Duodenal mucosa (tissue), 2 donors: ENCODE measurements at regions not wholly inside any gene's neighbourhood (a gene's known extent, or its start where the extent isn't known, plus 50 kb on each side); places are given as distances from the start of the nearest gene placed in this dataset.

Source experiments
- H3K27ac ChIP-seq: one replicate; pipeline ENCODE4 v1.7.0; 2013; ENCODE audit warnings: low read depth, low read length
- H3K27me3 ChIP-seq, 2 donors: one replicate each; pipeline ENCODE4 v1.7.0; 2013; ENCODE audit warnings: low read length in 2 of 2, control low read depth in 1 of 2; ENCODE audit not compliant: insufficient read depth in 2 of 2, control insufficient read depth in 1 of 2
- H3K36me3 ChIP-seq, 2 donors: one replicate each; pipeline ENCODE4 v1.7.0; 2013; ENCODE audit warnings: low read length in 2 of 2, control low read depth in 1 of 2; ENCODE audit not compliant: insufficient read depth in 2 of 2, control insufficient read depth in 1 of 2
- H3K4me1 ChIP-seq, 2 donors: one replicate each; pipeline ENCODE4 v1.7.0; 2013; ENCODE audit warnings: low read length in 2 of 2, control low read depth in 1 of 2; ENCODE audit not compliant: insufficient read depth in 2 of 2, control insufficient read depth in 1 of 2
- H3K4me3 ChIP-seq, 2 donors: one replicate each; pipeline ENCODE4 v1.7.0; 2013; ENCODE audit warnings: low read length in 2 of 2, low read depth in 1 of 2
- H3K9ac ChIP-seq, 2 donors: one replicate each; pipeline ENCODE4 v1.7.0; 2013; ENCODE audit warnings: low read length in 2 of 2, low read depth in 1 of 2
- H3K9me3 ChIP-seq, 2 donors: one replicate each; pipeline ENCODE4 v1.7.0; 2013; ENCODE audit warnings: low read length in 2 of 2, control low read depth in 1 of 2; ENCODE audit not compliant: control insufficient read depth in 1 of 2

DNA sequence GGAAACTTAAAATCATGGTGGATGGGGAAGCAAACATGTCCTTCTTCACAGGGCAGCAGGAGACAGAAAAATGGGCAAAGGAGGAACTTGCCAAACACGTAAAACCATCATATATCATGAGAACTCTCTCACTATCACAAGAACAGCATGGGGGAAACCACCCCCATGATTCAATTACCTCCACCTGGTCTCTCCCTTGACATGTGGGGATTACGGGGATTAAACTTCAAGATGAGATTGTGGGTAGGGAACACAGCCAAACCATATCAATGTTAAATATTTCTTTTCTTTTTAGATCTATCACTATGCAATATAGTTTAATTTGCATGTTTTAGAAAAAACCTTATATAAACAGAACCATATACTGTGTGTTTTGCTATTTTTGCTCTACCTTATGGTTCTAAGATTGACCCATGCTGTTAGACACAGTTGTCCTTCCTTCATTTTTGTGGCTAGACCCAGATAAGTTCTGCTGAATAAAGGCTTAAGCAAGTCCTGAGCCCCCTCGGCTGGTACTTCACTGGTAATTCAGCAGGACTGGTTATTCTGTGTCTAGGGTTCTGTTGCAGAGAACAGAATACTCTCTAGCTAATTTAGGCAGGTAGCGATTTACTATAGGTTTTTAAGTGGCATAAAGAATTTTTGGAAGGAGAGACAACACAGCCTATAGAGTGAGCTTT is 253.7 kb upstream of the HMGA2 start:
- Histone ChIP-seq H3K27ac (no peak overlapping the region), H3K9me3 (no peaks in the 10 kb centered on the region), H3K36me3 (no peaks in the 10 kb centered on the region), H3K4me3 (no peak overlapping the region), H3K4me1 (no peaks in the 10 kb centered on the region), H3K9ac (no peak overlapping the region), H3K27me3 (peaks cover 0 to 5% of the 10 kb centered on the region in 2 donors)

DNA sequence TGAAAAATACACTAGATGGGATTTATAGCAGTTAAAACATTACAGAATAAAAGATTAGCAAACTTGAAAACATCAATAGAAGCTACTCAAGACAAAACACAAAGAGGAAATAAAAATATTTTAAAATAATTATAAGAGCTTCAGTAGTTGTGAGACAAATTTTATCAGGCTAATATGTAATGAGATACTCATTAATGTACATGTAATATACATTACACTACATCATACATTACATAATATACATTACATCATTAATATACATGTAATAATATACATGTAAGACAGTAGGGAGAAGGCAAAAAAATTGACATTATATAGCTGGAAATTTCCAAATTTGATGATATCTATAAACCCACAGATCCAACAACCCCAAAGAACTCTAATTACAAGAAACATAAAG is 249.4 kb upstream of the HMGA2 start:
- Histone ChIP-seq H3K4me3 (no peak overlapping the region), H3K27me3 (no peaks in the 10 kb centered on the region), H3K27ac (no peak overlapping the region), H3K9me3 (no peaks in the 10 kb centered on the region), H3K4me1 (no peaks in the 10 kb centered on the region), H3K9ac (no peak overlapping the region), H3K36me3 (no peaks in the 10 kb centered on the region)

DNA sequence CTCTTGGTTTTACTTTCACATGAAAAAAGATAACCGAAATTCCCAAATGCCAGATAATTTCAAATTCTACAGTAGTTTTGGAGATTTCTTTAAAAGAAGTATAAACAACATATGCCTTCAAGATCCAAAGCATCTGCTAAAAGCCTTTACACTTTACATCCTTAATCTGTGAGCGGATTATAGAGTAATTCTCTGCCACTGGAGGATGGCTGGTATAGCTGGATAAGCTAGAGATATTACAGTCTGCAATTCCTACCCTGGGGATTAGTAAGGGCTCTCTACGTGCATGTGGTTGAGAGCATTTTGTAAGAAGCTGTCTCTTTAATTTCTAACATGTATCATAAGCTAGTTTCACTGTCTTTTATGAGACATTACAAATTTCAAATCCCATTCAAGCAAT is 240.3 kb upstream of the HMGA2 start:
- Histone ChIP-seq H3K9ac (no peak overlapping the region), H3K4me1 (no peaks in the 10 kb centered on the region), H3K4me3 (no peak overlapping the region), H3K9me3 (no peaks in the 10 kb centered on the region), H3K36me3 (no peaks in the 10 kb centered on the region), H3K27ac (no peak overlapping the region), H3K27me3 (no peaks in the 10 kb centered on the region)

DNA sequence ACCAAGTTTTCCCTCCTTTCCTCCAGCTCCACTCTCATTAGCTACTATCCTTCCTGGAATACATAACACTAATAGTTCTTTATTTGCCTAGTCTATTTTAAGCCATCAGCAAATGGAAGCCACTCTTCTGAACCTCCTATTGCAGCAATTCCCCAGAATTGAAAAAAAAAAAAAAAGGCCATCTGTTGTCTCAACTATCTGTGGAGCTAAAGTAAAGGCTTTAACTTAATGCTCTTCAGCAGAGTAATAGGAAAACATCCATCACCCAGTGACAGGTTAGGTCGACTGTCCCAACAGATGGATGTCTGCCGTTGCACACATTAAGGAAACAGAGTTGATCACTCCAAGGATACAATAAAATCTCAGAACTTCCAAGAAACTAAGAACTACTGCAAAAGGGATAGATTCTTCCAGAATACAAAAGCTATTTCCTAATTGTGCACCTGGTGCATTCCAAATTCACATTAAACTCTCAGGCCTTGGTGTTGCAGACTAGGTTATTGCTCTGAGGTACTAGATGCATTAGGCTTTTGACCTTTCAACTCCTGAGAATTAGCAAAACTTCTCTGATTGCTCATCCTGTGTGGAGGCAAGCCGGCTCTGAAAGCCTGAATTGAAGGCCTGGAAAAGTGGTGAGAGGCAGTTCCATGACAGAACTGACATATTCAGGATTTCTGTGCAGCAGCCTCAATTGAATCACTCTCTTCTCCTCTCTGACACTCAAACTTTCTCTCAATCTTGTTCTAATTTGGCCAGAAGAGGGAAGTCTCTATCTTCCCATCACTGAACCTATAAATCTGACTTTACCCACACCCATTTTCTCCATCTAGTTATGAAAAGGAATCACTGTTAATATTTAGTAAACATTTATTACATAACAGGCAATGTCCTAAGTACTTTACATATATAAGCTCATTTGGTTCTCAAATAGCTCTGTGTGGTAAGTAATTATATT is 238.4 kb upstream of the HMGA2 start:
- Histone ChIP-seq H3K4me1 (no peaks in the 10 kb centered on the region), H3K9me3 (no peaks in the 10 kb centered on the region), H3K27me3 (no peaks in the 10 kb centered on the region), H3K9ac (no peak overlapping the region), H3K27ac (no peak overlapping the region), H3K4me3 (no peak overlapping the region), H3K36me3 (no peaks in the 10 kb centered on the region)

DNA sequence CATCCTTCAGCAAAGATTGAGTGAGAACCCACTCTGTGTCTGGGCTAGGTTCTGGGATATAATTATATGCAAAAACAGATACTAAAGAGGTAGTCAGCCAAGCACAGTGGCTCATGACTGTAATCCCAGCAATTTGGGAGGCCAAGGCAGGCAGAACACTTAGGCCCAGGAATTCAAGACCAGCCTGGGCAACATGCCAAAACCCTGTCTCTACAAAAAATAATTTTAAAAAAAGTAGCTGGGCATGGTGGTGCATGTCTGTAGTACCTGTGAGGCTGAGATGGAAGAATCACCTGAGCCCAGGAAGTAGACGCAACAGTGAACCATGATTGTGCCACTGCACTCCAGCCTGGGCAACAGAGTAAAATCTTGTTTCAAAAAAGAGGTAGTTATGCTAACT is 237.5 kb upstream of the HMGA2 start:
- Histone ChIP-seq H3K36me3 (no peaks in the 10 kb centered on the region), H3K4me1 (no peaks in the 10 kb centered on the region), H3K27me3 (no peaks in the 10 kb centered on the region), H3K9me3 (no peaks in the 10 kb centered on the region), H3K4me3 (no peak overlapping the region), H3K9ac (no peak overlapping the region), H3K27ac (no peak overlapping the region)

DNA sequence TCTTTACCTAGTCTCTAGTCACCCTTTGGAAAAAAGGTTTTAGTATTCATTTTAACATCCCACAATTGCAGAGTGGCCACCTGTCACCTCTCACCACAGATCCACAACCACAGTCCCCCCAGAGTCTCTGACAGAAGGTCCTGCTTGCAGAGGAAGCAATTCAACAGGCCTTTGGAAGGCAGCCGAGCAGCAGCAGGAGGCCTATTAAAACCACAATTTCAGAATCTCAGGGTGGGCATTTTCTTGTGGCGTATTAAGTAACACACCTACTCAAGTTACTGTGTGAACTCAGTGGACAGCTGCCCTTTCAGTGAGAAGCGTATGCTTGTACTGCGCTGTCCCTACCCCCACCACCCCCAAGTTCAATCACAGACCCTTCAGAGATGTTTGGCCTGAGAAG is 234.0 kb upstream of the HMGA2 start:
- no peaks in the 10 kb centered on the region for H3K36me3 ChIP-seq
- no peaks in the 10 kb centered on the region for H3K4me1 ChIP-seq
- H3K9ac ChIP-seq, result no peak overlapping the region
- no peaks in the 10 kb centered on the region for H3K27me3 ChIP-seq
- H3K4me3 ChIP-seq, result no peak overlapping the region
- H3K27ac ChIP-seq, result no peak overlapping the region
- H3K9me3 ChIP-seq, result no peaks in the 10 kb centered on the region

DNA sequence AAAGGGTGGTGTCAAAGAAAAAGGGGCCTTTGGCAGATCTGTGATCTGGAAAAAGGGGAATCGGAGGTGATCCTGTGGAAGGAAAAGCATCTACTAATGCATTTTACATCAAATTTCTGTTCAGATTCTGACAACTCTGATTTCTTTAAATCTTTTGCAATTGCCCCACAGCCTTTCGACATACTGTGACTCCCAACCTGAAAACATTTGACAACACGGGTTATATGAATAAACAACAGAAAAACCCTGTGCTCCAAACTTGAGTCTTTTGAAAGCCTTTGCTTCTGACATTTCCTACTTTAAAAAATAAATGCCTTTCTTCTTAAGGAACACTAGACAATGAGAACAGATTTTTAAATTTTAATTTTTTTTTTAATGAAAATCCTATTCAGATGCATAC is 231.9 kb upstream of the HMGA2 start:
- Histone ChIP-seq H3K4me3 (no peak overlapping the region), H3K27me3 (no peaks in the 10 kb centered on the region), H3K36me3 (no peaks in the 10 kb centered on the region), H3K9ac (no peak overlapping the region), H3K9me3 (no peaks in the 10 kb centered on the region), H3K27ac (no peak overlapping the region), H3K4me1 (no peaks in the 10 kb centered on the region)

DNA sequence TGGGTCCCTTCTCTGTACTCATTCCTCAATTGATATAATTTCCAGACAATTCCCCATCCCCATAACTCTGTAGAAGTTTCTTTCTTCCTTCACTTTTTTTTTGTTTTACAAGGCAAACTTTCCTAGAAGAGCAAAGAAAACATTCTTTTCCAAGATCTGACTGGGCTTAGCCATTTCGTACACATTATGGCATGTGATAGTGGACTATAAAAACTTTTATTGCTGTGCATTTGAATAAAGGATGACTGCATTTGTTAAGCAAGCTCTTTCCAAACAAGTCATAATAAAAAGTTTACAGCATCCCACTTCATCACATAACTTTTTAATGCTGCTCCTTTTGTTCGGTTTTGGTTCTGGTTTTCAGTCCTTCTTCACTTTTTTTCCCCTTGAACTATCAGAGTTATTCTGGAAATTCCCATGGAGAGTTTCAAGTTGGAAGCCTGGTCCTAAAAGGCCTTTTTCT is 231.0 kb upstream of the HMGA2 start:
- no peaks in the 10 kb centered on the region for H3K4me1 ChIP-seq
- no peak overlapping the region for H3K9ac ChIP-seq
- peaks cover 0 to 3% of the 10 kb centered on the region in 2 donors for H3K27me3 ChIP-seq
- H3K9me3 ChIP-seq, result no peaks in the 10 kb centered on the region
- no peak overlapping the region for H3K4me3 ChIP-seq
- no peaks in the 10 kb centered on the region for H3K36me3 ChIP-seq
- no peak overlapping the region for H3K27ac ChIP-seq

DNA sequence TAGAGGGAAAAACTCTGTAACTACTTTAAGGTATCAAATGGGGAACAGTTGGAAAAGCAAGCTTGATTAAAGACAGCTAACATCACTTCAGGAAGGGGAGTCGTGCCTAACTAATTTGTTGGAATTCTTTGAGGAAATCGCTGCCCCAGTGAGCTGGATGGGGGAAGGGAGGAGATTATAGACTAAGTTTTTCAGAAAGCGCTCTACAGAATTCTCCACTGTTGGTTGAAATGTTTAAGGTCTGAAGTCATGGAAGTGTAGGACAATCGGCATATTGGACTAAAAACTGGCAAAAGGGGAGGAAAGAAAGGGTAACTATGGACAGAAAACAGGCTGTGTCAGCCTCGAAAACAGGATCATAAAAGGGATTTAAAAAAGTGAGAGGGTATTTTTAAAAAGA is 229.9 kb upstream of the HMGA2 start:
- no peak overlapping the region for H3K27ac ChIP-seq
- H3K36me3 ChIP-seq, result no peaks in the 10 kb centered on the region
- H3K4me1 ChIP-seq, result no peaks in the 10 kb centered on the region
- H3K9me3 ChIP-seq, result no peaks in the 10 kb centered on the region
- H3K9ac ChIP-seq, result no peak overlapping the region
- peaks cover 3 to 7% of the 10 kb centered on the region in 2 donors for H3K27me3 ChIP-seq
- H3K4me3 ChIP-seq, result no peak overlapping the region

DNA sequence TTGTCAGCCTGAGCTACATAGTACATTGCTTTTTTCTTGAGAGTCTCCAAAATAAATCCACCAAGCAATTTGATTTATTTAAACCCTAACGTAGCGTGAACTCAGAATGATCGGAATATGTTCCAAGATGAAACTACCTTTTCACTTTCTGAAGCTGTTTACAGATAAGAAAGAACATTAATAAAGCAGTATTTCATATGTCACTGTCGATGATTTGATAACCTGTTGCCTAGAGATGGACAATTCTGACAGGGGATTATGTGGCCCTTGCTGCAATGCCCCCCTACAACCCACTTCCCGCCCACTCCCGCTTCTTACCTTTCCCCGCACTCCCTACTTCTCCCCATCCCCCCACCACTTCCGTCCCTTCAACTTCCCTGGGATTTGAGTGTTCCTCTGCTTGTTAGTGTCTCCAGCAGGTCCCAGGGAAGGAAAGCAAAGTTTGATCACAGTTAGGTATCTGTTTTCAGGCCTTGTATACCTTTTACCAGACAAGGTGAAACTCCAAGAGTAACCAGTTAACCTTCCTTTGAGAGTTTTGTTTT is 229.2 kb upstream of the HMGA2 start:
- Histone ChIP-seq H3K9ac (no peak overlapping the region), H3K27ac (no peak overlapping the region), H3K36me3 (no peaks in the 10 kb centered on the region), H3K27me3 (peaks cover 4 to 7% of the 10 kb centered on the region in 2 donors), H3K4me3 (no peak overlapping the region), H3K9me3 (no peaks in the 10 kb centered on the region), H3K4me1 (no peaks in the 10 kb centered on the region)
